NCI-H526 (cell line): ENCODE measurements at regions not wholly inside any gene's neighbourhood (a gene's known extent, or its start where the extent isn't known, plus 50 kb on each side); places are given as distances from the start of the nearest gene placed in this dataset.
"Not testable (repeated sequence)": the region's sequence is repeated elsewhere in the genome, so short reads cannot be mapped to it uniquely, and the experiment has no call there.

Experiments used
- DNase-seq, 2 experiments: peaks; one replicate each; lab custom pipeline; 2025; lab: John Stamatoyannopoulos, UW

DNA sequence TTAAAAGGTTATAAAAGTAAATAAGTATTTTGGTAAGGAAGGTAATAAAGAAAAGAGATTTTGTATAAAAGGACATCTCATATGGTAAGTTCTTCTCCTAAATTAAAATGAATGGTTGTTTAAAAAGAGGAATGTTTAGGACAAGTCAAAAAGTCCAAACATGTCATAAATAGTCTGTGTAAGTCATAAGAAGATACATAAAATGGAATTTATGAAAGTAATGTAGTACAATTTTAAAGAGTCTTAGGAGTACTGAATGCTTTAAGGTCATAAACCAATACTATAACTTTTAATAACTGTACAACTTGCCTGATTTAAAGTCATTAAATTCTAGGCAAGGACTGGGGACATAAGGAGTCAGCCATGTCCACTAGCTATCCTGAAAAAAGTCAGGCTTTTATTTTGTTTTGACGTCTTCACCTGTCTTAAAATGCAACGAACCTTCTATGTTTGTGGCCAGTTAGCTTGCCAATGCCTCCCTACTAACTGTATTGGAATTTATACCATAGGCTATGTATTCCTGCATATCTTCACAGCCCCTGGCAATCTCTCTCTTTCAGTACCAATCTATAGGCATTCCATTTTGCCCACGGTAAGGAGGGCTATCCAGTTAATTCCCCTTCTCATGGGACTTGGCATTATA, 312.3 kb upstream of the LRRTM4 start:
- no peak for DNase-seq

DNA sequence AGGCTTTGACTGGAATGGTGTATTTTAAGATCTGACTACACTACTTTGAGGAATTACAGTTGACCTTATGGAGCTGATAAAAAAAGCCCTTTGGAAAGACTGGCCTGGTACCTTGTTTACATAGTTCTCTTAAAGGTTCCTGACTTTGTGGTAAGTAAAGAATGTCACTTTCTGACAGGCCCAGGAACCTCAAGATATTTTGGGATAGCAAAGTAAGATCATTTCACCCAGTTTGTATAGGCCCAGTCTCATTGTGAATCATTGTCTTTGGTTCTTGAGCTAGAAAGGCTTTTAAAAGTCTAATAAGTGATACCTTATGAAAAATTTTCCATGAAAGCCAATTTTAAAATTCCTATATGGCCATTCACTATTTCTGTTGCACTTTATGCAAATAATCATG, 316.3 kb upstream of the LRRTM4 start:
- no peak for DNase-seq

DNA sequence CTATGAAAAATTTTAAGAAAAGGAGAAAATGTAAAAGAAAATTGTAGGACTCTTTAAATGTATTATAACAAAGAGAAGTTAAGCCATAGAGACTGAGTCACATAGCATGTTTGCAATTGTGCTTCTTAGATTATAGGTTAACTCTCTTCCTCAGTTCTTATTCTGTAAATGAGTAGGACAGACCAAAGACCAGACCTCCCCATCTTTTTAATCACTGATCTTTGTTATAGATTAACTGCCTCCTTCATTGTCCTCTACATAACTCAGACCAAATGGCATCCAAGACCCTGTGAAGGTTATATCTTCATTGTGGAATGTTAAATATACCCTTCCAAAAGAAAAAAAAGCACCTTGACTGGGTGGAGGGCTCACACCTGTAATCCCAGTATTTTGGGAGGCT, 316.9 kb upstream of the LRRTM4 start:
- DNase-seq: no peak

DNA sequence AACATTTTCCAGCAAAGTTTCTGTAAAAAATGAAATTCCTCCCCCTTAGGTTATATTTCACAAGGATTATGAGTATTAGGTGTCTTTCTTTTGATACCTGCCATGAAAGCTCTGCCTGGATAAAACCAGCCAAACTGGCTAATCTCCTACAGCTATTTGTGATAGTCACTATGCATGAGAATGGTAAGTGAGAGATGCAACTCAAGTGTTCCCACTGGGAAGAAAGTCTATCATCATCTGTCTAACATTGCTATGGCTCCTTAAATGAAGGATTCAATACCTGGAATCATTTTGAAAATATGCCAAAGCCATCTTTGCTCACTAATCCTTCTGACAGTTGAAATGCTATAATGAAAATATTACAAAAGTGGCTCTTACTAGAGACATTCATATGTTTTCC, 339.9 kb upstream of the LRRTM4 start:
- no peak for DNase-seq

- DNase-seq: no peak
These were observed 342.2 kb upstream of the LRRTM4 start for GRCh38 chr2:77864426-77864825.

- DNase-seq: no peak
These were observed 344.5 kb upstream of the LRRTM4 start for GRCh38 chr2:77866661-77867060.

DNA sequence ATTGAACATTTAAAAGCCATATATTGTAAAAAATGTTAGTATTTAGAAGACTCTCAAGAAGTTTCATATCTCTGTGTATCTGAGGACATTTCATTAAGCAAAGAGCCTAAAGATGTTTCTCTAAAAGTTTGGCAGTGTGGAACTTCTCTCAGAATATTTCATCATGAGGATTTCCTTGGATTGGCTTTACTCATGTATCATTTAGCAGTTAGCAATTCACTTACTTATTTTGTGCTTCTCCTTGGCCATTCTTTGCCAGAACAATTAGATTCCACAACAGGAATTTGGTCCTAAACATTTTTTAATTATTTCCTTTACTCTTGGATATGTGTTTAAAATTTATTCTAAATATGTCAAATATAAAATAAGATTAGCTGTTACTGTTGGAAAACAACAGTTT, 345.0 kb upstream of the LRRTM4 start:
- no peak for DNase-seq

- DNase-seq: no peak
These were observed 351.3 kb upstream of the LRRTM4 start for GRCh38 chr2:77873506-77873905.

- not testable (repeated sequence) for DNase-seq
These were observed 378.0 kb upstream of the LRRTM4 start for GRCh38 chr2:77900211-77900610.

DNA sequence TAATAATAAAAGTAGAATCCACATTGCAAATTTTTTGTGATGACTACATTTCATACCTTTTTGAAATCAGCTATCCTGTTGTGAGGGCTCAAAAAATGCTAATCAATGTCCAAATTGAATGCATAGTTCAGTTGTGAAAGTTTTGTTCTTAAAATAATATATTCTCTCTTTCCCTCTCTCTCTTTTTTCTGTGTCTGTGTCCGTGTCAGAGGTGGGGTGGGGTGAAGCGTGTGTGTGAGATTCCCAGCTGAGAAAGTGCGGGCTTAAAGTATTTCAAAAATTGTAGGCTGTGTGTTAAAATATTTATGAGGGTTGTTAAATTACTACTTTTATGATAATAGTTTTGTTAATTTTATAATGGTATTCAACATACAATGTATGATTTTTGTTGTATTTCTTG, 388.0 kb upstream of the LRRTM4 start:
- no peak for DNase-seq

DNA sequence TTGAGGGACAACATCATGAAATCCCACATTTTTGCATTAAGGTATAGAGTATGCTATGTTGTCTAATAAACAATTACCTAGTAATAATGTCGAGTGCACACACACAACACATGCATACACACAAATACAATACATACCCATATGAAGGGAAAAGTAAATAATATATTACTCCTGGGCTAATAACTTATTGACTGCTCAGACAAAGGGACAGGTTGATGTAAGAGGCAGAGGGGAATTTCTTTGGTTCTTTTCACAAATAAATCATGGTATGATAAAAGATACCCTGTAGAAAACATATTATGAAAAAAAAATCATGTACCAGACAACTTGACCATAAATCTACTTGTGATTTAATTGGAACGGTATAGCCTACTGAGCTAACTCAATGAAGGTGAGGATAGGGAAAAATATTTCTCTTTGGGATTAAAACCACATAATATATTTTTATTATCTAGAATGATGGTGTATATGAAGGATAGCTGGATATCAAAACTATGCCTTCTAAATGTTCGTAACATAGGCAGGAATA, 398.7 kb upstream of the LRRTM4 start:
- DNase-seq: no peak

DNA sequence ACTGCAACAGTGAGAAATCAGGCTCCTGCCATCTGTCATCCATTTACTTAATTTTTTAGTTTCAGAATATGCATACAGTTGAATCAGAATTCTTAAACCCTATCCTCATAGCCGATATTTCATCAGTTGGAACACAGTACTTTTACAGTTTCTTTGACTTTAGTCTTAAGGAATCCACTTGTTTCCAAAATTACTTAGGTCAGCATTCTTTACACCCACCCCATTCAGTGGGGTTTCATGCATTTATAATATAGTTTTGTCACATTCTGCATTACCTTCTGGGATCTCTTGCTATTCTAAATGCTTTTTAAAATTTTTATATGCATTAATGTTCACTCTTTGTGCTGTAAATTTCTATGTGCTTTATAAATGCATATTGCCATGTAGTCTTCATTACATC, 400.4 kb upstream of the LRRTM4 start:
- no peak for DNase-seq

GRCh38 chr2:77937366-77937765, 415.2 kb upstream of the LRRTM4 start:
- DNase-seq: no peak

DNA sequence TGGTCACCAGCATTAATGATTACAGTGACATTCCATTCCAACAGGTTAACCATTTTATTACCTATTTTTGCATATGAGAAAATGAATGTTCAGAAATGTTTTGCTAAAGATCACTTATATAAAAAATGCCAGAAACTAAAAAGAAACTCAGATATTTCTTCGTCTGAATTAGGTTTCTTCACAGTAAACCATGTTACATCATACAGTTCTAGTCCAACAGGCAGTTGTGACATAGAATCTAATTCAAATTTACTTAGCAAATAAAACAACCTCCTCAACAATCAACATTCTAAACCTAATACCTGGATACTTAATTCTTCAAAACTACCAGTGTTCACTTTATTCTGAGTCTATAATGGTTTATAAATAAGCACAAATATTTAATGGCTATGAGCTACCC, 416.3 kb upstream of the LRRTM4 start:
- no peak for DNase-seq

GRCh38 chr2:77939370-77939769, 417.2 kb upstream of the LRRTM4 start:
- DNase-seq: no peak

DNA sequence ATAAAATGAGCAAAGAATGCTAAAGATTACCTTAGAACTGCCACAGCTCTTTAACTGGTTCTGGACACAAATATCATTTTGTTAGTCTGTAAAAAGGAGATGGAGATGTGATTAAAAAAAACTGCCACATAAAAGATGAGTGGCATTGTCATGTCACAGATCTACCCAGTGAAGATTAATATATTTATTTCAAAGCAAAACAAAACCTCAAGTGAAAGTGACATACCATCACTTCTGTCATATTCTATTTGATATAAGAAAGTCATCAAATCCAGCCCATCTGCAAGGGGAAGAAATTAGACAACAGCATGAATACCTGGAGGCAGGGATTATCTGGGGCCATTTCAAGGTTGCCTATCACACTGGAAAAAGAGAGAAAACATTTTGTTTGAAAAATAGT, 417.6 kb upstream of the LRRTM4 start:
- DNase-seq: no peak

DNA sequence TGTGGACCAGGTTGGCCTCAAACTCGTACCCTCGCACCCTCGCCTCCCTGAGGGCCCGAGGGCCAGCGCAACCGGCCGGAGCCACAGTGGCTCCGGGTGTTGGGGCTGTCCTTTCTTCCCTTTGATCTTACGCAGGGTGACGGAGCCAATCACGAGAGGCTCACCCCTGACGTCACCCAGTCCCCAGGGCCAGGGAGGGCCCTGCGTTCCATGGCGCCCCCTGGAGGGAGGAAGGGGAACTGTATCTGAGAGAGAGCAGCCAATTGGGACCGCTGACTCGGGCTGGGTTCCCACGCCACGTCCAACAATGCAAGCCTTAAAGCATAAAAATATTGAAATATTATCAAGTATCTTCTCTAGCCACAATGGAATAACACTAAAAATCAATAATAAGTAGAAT, 432.8 kb upstream of the LRRTM4 start:
- DNase-seq: no peak

- DNase-seq: no peak
These were observed 440.8 kb upstream of the LRRTM4 start for GRCh38 chr2:77962943-77963342.

- no peak for DNase-seq
These were observed 455.4 kb upstream of the LRRTM4 start for GRCh38 chr2:77977471-77978063.

DNA sequence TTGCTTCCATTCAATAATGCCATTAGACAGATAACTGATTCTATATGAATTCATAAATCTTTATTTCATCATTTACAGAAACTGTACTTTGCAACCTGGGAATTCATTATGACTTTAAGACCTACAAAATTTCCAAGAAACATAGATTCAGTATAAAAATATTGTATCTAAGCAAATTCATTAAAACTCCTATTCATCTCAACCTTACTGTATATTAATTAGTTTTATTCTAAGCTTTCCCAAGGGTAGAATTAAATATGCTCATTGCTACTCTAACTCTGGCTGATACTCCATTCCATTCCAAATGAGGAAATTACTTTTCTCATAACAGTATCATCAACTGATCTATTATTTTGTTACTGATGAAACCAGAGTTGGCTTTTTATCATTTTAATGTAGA, 473.0 kb upstream of the LRRTM4 start:
- no peak for DNase-seq

- DNase-seq: no peak
These were observed 477.2 kb upstream of the LRRTM4 start for GRCh38 chr2:77999376-77999775.

DNA sequence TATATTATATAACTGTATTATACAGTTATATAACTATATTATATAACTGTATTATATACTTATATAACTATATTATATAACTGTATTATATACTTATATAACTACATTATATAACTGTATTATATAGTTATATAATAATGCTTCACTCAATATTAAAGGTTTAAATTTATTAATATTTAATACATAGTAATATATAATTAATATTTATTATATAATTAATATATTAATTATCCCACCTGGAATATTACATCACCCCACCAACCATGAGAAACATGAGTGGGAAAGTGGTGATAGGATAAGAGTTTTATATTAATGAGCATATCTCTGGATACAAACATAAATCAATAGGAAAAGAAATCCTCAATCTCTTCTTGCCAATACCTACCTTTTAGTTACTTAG, 487.1 kb upstream of the LRRTM4 start:
- no peak for DNase-seq

- peak; percentile 77 to 78 for DNase-seq
These were observed 489.1 kb upstream of the LRRTM4 start for GRCh38 chr2:78011251-78011650.

DNA sequence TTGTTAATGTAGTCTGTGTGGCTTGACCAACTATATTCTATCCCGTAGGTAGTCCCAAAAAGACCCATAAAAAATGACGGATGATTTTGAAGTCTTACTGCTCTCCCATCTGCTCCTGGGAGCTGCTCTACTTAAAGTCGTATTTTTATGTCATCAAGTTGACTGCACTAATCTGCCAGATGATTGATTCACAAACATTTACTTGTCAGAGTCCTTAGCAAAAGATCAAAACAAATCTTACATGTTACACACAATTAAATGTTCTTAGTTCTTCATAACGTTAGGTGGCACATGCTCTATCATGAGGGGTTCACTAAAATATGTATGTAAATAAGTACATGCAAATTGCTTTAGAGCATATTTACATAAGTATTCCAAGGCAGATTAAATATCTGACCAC, 498.3 kb upstream of the LRRTM4 start:
- DNase-seq: peak; percentile 70 to 80
